ENCODE measurements at regions not wholly inside any gene's neighbourhood (a gene's known extent, or its start where the extent isn't known, plus 50 kb on each side); places are given as distances from the start of the nearest gene placed in this dataset.

DNA sequence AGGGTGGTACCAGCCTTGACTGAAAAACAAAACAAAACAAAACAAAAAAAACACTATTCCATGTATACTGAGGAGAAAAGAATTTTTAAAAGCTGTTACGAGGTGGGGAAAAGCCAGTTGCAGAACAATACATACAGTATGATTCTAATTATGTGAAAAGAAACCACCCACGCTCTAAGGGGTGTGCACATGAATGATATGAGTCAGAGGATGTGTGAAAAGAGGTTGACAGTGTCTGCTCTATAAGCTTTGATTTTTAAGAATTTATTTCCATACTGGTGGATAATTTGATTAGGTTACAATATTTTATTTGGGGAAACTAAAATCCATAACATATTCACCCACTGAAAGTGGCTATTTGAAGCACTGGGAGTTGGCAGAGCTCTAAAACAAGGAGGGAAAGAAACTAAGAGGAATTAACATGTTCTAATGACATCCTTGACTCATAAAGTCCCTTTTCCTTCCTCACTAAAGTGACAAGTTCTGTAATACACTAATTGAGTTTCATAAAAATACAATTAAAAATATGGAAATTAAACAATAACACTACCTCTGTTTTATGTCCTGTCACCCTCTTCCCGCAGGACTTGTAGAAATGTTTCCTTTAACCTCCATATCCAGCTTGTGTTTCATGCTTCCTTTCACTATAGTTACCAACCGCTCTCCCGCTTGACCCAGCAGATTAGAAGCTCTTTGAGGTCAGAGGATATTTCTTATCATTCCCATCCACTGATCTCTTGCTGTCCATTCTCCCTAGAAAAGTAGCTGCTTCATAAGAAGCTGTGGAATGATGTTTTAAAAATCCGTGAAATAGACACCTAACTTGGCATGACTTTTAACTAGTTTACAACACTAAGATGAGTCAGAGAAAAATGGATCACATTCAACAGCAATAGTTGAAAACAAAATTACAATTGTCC, 118.6 kb upstream of the CCDC28A start:
- TF ChIP-seq POLR2AphosphoS5 (IDR thresholded peaks at IDR 0.05), result no peak
- TF ChIP-seq, protein P1, sequence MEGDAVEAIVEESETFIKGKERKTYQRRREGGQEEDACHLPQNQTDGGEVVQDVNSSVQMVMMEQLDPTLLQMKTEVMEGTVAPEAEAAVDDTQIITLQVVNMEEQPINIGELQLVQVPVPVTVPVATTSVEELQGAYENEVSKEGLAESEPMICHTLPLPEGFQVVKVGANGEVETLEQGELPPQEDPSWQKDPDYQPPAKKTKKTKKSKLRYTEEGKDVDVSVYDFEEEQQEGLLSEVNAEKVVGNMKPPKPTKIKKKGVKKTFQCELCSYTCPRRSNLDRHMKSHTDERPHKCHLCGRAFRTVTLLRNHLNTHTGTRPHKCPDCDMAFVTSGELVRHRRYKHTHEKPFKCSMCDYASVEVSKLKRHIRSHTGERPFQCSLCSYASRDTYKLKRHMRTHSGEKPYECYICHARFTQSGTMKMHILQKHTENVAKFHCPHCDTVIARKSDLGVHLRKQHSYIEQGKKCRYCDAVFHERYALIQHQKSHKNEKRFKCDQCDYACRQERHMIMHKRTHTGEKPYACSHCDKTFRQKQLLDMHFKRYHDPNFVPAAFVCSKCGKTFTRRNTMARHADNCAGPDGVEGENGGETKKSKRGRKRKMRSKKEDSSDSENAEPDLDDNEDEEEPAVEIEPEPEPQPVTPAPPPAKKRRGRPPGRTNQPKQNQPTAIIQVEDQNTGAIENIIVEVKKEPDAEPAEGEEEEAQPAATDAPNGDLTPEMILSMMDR (IDR thresholded peaks at IDR 0.05), result no peak
